ENCODE measurements at regions not wholly inside any gene's neighbourhood (a gene's known extent, or its start where the extent isn't known, plus 50 kb on each side); places are given as distances from the start of the nearest gene placed in this dataset.
A peak's percentile ranks its signal among the peaks of the same experiment; 100 is the strongest.

DNA sequence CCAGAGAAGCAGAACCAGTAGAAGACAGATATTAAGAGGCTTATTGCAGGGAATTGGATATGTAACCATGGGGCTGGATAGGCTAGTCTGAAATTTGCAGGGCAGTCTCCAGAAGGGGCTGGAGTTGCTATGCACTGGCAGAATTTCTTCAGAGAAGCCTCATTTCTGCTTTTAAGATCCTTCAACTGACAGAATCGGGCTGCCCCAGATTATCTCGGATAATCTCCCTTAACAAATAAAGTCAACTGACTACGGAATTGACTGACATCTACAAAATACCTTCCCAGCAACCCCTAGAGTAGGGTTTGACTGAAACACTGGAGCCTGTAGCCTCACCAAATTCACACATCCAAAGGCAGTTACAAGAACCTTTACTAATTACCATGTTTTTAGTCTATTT is 136.4 kb downstream of the SOCS6 start:
- H3K27ac Mint-ChIP-seq = no peak overlapping the region
- H3K9me3 ChIP-seq (replicated peaks in 1 of 2; ENCODE audit: control insufficient read depth in 1 of 2, insufficient read depth in 1 of 2, low read length in 2 of 2) = peaks cover 0 to 3% of the 10 kb centered on the region in 2 donors
- H3K4me3 ChIP-seq (replicated peaks in 1 of 3; ENCODE audit: low read depth in 2 of 3, low read length in 3 of 3) = no peak overlapping the region
- H3K27me3 ChIP-seq (ENCODE audit: control insufficient read depth in 2 of 2, insufficient read depth in 2 of 2, low read length in 2 of 2) = no peaks in the 10 kb centered on the region
- peaks cover 0 to 7% (median 0%) of the 10 kb centered on the region in 7 donors for H3K9me3 Mint-ChIP-seq
- no peak overlapping the region for H3K4me2 ChIP-seq (replicated peaks; ENCODE audit: extremely low read depth, low read length, poor library complexity, severe bottlenecking)
- H3K27me3 Mint-ChIP-seq (ENCODE audit: low read depth in 3 of 3) = no peaks in the 10 kb centered on the region
- intact Hi-C loops (cut with micrococcal nuclease) = no loop called here
- no peaks in the 10 kb centered on the region for H4K20me1 ChIP-seq (ENCODE audit: insufficient read depth, low read length)
- peaks cover 46% of the 10 kb centered on the region for H3K4me1 Mint-ChIP-seq
- H3K9ac ChIP-seq (ENCODE audit: insufficient read depth, low read length, poor library complexity, severe bottlenecking) = no peak overlapping the region
- H3K27ac ChIP-seq (ENCODE audit: low read depth in 1 of 2, low read length in 2 of 2) = no peak overlapping the region
- H3K36me3 Mint-ChIP-seq = peaks cover 0 to 1% of the 10 kb centered on the region in 2 donors
- no peak overlapping the region for H3K4me3 Mint-ChIP-seq
- no CpG with 5 or more reads among the region's 3 CpGs for WGBS (ENCODE audit: insufficient coverage)
- H3K36me3 ChIP-seq (replicated peaks in 1 of 2; ENCODE audit: control insufficient read depth in 1 of 2, insufficient read depth in 2 of 2, low read length in 2 of 2) = no peaks in the 10 kb centered on the region
- TF ChIP-seq, protein P1, sequence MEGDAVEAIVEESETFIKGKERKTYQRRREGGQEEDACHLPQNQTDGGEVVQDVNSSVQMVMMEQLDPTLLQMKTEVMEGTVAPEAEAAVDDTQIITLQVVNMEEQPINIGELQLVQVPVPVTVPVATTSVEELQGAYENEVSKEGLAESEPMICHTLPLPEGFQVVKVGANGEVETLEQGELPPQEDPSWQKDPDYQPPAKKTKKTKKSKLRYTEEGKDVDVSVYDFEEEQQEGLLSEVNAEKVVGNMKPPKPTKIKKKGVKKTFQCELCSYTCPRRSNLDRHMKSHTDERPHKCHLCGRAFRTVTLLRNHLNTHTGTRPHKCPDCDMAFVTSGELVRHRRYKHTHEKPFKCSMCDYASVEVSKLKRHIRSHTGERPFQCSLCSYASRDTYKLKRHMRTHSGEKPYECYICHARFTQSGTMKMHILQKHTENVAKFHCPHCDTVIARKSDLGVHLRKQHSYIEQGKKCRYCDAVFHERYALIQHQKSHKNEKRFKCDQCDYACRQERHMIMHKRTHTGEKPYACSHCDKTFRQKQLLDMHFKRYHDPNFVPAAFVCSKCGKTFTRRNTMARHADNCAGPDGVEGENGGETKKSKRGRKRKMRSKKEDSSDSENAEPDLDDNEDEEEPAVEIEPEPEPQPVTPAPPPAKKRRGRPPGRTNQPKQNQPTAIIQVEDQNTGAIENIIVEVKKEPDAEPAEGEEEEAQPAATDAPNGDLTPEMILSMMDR (IDR thresholded peaks at IDR 0.05) = no peak
- no peak overlapping the region for H2AFZ ChIP-seq (ENCODE audit: insufficient read depth, low read depth, low read length, poor library complexity, severe bottlenecking)
- H3K4me1 ChIP-seq (ENCODE audit: control insufficient read depth in 1 of 2, insufficient read depth in 2 of 2, low read length in 2 of 2) = peaks cover 38 to 46% of the 10 kb centered on the region in 2 donors
- no peak for DNase-seq
- no peaks in the 10 kb centered on the region for H3K79me2 ChIP-seq (ENCODE audit: insufficient read depth, low read length)

DNA sequence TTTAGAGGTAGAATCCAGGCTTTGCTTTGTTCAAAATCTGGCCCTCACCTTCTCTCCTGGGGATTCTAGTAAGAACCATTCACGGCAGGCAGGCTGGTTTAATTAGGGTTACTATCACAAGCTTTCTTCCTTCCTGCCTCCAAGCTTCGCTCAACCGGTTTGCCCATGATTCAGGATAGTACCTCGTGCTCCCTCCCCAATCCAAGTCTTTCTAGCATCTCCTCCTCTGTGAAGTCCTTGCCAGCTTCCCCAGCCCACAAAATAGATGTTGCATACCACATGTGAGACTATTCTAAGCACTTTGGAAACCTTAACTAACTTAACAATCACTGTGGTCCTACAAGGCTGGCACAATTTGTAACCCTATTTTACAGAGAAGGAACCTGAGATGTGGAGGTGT is 135.1 kb downstream of the SOCS6 start:
- no peak for DNase-seq
- Mint-ChIP-seq H3K4me3 (no peak overlapping the region), H3K9me3 (peaks cover 0 to 3% (median 0%) of the 10 kb centered on the region in 7 donors), H3K27me3 (ENCODE audit: low read depth in 3 of 3) (no peaks in the 10 kb centered on the region), H3K36me3 (peaks cover 0 to 1% of the 10 kb centered on the region in 2 donors), H3K4me1 (peaks cover 46% of the 10 kb centered on the region), H3K27ac (peak overlapping the region in 3 of 7 donors; percentile 20 to 98 (median 34))
- Histone ChIP-seq H3K9ac (ENCODE audit: insufficient read depth, low read length, poor library complexity, severe bottlenecking) (no peak overlapping the region), H4K20me1 (ENCODE audit: insufficient read depth, low read length) (no peaks in the 10 kb centered on the region), H3K4me1 (ENCODE audit: control insufficient read depth in 1 of 2, insufficient read depth in 2 of 2, low read length in 2 of 2) (peaks cover 42 to 44% of the 10 kb centered on the region in 2 donors), H3K27me3 (ENCODE audit: control insufficient read depth in 2 of 2, insufficient read depth in 2 of 2, low read length in 2 of 2) (no peaks in the 10 kb centered on the region), H3K4me3 (replicated peaks in 1 of 3; ENCODE audit: low read depth in 2 of 3, low read length in 3 of 3) (no peak overlapping the region), H2AFZ (ENCODE audit: insufficient read depth, low read depth, low read length, poor library complexity, severe bottlenecking) (no peak overlapping the region), H3K36me3 (replicated peaks in 1 of 2; ENCODE audit: control insufficient read depth in 1 of 2, insufficient read depth in 2 of 2, low read length in 2 of 2) (no peaks in the 10 kb centered on the region), H3K9me3 (replicated peaks in 1 of 2; ENCODE audit: control insufficient read depth in 1 of 2, insufficient read depth in 1 of 2, low read length in 2 of 2) (no peaks in the 10 kb centered on the region), H3K4me2 (replicated peaks; ENCODE audit: extremely low read depth, low read length, poor library complexity, severe bottlenecking) (no peak overlapping the region), H3K27ac (ENCODE audit: low read depth in 1 of 2, low read length in 2 of 2) (no peak overlapping the region), H3K79me2 (ENCODE audit: insufficient read depth, low read length) (no peaks in the 10 kb centered on the region)
- WGBS (ENCODE audit: insufficient coverage) = 91% methylated on average over 4 of the region's 4 CpGs
- TF ChIP-seq, protein P1 (IDR thresholded peaks at IDR 0.05) = no peak
- intact Hi-C loops (cut with micrococcal nuclease) = loop anchor here in 1 of 2 donors (2.0 to 5.0 kb wide), 2 partner anchors 135 to 467 kb away; partner anchors contain the start of gene SOCS6

Measured in CD14-positive monocyte (primary cell).